ENCODE measurements at regions not wholly inside any gene's neighbourhood (a gene's known extent, or its start where the extent isn't known, plus 50 kb on each side); places are given as distances from the start of the nearest gene placed in this dataset.

GRCh38 chr2:493228-493627, 184.0 kb downstream of the TMEM18 start:
- TF ChIP-seq POLR2A (IDR thresholded peaks at IDR 0.05; ENCODE audit: control extremely low read depth in 1 of 2, low read depth in 2 of 2, low read length in 2 of 2) (no peak), POLR2AphosphoS5 (IDR thresholded peaks at IDR 0.05; ENCODE audit: low read depth, low read length) (no peak), RXRA (IDR thresholded peaks at IDR 0.05; ENCODE audit: insufficient read depth, low read depth, low read length) (no peak), CTCF (IDR thresholded peaks at IDR 0.05; ENCODE audit: control extremely low read depth in 1 of 3, insufficient read depth in 1 of 3, low read depth in 1 of 3, low read length in 3 of 3) (no peak), RAD21 (IDR thresholded peaks at IDR 0.05 in 1 of 2, conservative IDR thresholded peaks at IDR 0.05 in 1 of 2; ENCODE audit: low read depth in 2 of 2, low read length in 2 of 2) (no peak), EP300 (IDR thresholded peaks at IDR 0.05; ENCODE audit: borderline replicate concordance in 1 of 2, low read depth in 2 of 2, low read length in 2 of 2) (no peak), SAP30 (IDR thresholded peaks at IDR 0.05; ENCODE audit: insufficient read depth, insufficient replicate concordance, low read length) (no peak), CHD7 (IDR thresholded peaks at IDR 0.05; ENCODE audit: insufficient replicate concordance, low read length) (no peak), USF2 (IDR thresholded peaks at IDR 0.05; ENCODE audit: low read length) (no peak), EZH2 (IDR thresholded peaks at IDR 0.05; ENCODE audit: low read depth, low read length, severe bottlenecking) (no peak), MAX (IDR thresholded peaks at IDR 0.05) (no peak), FOSL1 (IDR thresholded peaks at IDR 0.05; ENCODE audit: insufficient read depth, low read depth, low read length) (no peak)
